HG03175 (cell line): ENCODE measurements at regions not wholly inside any gene's neighbourhood (a gene's known extent, or its start where the extent isn't known, plus 50 kb on each side); places are given as distances from the start of the nearest gene placed in this dataset.

Experiments used
- ATAC-seq: cut with Tn5 transposase; IDR thresholded peaks from one replicate; pipeline ENCODE4 v1.9.1; 2021; ENCODE audit warnings: mild to moderate bottlenecking, moderate library complexity; ENCODE audit not compliant: unreplicated experiment

DNA sequence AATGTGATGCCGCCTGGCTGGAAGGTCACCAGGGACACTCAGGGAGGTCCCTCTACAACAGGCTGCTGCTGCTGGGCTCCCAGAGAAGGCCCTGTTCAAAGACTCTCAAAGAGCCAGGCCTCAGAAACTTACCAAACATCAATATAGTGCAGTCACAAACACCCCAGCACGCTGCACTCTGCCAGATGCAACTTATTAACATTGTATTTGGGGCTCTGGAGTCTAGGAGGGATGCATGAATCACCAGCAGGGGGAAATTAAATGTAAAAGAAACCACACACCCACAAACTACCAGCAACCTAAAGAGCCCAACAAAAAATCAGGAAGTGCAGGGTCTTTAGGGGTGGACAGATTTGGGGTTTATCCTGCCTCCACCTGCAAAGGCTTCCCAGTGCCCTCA is 74.6 kb upstream of the SPATA12 start:
- no peak for ATAC-seq

DNA sequence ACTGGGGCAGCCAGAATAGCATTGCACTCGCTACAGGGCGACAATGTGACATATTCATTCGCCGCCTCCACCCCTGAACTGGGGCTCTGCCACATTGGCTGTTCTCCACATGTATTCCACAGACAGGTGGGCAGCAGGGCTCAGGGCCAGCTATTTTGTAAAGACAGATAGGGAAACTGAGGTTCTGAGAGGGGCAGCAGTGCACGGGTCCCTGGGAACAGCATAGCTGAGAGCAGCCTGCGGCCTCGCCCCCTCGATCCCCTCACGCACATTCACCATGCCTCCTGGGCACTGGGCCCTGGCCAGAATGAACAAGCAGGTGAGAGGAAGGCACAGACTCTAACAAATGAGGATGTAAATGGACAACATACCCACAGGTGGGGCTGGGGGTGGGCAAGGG is 75.0 kb upstream of the SPATA12 start:
- ATAC-seq = no peak

DNA sequence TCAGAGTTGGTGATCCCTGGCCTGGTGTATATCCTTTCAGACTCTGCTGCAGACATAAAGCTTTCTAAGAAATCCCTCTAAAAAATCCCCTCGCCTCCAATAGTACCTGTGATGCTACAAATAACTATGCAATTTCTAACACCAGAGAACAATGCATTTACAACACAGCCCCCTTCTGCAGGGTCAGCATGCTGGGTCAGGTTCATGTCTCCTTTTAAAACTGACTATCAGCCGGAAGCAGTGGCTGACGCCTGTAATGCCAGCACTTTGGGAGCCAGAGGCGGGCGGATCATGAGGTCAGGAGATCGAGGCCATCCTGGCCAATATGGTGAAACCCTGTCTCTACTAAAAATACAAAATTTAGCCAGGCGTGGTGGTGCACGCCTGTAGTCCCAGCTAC is 77.0 kb upstream of the SPATA12 start:
- no peak for ATAC-seq

DNA sequence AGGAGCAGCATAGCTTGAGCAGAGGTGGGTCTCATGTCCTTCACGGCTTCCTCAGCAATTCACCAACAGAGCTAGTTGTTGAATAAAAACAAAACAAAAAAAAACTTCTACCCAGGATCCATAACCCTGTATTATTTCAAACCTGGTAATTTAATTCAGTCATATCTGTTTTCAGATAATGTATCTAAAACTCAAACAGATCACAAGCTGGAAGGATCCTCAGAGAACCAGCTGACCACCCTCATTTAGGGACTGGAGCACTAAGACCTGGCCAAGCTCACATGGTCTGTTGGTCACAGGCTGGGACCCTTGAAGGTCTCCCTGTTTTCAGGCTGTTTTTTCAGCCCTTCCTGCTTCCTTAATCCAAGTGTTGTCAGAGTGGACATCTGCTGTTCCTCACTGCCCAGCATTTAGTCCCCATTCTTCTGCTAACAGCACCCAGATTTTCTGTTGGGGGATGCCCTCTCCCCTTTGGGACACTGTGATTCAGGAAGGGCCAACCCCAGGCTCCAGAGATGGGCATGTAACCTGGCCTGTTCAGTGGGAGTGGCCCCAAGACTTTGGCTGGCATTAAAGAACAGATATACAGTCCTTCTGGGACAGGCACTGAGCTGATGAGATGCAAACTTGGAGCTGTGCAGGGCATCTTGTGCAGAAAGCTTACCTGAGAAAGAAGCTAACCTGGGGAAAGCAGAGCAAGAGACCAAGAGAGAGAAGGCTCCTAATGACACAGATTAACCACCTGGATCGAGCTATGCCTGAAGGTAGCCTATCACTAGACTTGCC is 78.8 kb upstream of the SPATA12 start:
- ATAC-seq = no peak

DNA sequence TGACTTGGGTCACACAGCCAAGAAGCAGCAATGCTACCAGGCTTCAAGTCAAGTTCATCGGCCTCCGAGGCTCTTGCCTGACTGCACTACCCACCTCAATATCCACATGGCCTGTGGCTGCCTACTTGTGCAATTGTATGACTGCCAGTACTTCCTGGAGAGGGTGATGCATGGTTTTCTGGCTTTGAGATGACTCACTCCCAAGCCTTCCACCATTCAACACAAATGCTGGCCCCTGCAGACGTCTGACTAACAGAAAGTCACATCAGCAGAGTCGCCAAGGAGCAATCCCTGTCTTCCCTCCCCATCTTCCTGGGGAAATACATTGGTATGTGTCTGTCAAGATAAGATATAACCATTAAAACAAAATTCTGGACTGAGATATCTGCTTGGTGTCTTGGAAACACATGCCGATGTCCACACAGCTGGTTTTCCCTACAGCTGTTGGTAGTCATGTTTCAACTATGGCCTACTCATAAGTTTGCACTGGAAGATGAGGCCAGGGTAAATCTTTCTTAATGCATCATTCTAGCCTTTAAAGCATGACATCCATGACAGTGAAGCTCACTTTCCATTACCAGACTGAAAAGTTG is 79.6 kb upstream of the SPATA12 start:
- no peak for ATAC-seq

DNA sequence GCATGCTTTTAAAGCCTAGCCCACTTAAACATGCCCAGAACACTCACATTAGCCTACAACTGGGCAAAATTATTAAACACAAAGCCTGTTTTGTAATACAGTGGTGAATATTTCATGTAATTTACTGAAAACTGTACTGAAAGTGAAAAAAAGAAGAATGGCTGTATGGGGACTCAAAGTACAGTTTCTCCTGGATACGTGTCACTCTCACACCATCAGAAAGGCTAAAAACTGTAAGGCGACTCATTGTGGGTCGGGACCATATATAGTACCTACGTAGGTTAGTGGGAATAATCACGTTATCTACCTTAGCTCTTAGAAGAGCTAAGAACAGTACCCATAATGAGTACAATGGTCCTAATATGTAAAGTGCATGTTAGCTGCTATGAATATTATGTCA is 80.2 kb upstream of the SPATA12 start:
- no peak for ATAC-seq

DNA sequence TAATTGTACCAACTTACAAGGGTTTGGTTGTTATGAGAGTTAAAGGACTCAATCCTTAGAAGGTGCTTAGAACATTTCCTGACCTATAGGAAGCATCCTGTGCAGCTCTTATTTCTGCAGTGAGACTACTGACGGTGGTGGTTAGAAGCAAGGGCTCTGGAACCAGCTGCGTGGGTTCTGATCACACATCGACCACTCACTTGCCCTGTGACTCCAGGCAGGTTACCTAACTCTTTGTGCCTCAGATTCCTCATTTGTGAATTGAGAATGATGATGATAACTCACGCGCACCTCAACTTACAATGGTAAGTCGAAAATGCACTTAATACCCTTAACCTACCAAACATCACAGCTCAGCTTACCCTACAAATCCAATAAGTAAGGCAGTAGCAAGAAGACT is 80.7 kb upstream of the SPATA12 start:
- no peak for ATAC-seq

DNA sequence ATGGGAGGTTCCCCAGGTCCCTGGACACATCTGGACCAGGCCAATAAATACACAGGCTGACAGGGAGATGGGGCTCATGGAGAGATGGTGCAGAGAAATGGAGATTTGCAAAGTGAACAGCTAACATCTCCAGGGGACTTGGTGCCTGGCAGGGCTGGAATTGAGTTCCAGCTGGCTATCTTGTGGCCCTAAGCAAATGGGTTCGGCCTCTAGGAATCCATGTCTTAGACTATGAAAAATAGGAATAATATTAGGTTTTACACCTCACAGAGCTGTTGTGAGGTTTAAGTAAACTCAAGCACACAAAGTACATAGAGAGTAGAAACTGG is 82.9 kb upstream of the SPATA12 start:
- ATAC-seq = no peak

DNA sequence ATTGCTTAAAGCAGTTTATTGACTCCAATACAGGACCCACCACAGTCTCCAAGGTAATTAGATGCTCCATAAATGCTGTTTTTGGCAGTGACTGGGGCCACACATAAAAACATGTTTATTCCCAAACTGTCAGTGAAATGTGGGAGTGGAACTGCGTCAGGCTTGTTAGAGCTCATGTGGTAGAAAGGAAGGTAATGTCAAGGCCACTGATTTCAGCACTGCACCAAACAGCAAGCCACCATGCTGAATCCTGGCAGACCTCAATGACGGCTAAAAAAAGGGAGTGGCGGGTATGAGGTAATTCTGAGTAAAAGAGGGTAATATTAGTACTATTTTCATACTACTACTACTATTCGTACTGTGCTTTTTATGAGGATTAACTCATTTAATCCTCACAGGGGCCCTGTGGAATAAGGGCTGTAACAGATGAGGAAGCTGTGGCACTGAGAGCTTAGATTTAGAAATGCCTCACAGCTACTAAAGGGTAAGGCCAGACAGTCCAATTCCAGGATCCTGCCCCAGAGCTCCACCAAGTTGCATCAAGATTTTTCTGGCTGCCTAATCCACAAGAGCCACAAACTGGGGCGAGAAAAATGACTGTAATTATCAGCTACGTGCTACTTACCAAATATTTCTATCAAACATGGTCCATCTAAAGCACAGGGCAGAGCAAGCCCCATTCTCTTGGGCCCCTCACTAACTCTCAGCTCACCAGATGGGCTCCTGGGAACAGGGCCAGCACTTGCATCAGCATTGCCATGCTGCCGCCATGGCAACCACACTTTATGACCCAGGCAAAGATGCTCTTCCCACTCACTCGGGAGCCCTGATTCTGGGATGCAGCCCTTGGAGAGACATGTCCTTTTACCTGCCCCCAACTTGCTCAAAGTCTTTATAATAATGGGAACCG is 83.6 kb upstream of the SPATA12 start:
- no peak for ATAC-seq

DNA sequence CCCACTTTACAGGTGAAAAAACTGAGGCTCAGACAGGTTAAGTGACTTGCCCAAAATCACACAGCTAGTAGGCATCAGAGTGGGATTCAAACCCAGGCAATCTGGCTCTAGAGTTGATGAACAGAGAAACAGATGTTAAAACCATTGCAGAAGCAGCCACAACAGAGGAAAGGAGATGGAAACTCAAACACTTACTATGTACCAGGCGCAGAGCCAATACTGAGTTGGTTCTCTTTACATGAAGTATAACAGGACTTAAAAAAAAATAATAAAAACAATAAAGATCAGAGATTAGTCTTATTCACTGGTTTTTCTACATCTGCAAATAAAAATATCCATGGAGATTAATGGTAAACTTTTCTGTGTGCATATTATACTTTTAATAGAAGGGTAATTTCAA is 84.9 kb upstream of the SPATA12 start:
- no peak for ATAC-seq

DNA sequence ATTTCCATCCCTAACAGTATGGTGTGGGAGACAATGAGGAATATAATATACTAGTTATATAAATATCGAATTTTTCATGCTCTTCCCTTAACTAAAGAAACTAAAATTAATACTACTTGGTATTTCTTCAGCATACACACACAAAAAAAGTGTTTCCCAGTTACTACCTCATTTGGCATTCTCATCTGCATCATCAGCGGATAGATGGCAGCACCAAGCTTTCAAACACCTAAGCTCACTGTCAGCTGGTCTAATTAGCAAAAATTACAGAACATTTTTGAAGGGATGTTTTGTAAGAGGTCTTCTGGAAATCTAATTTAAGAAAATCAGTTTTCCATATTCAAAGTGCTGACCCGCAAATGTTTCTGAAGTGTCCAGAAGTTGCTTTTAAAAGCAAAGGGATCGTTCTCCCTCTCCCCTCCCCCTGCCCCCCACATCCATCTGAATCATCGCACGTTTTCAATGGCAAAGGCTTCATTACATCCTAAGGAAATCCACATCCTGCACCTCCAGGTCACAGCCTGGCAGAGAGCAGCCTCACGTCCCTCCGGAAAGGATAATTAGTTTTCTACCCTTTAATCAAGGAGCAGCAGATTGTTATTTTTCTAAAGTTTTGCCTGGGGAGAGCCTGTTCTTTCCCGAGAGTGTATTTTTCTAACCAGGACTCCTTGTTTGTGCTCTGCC is 86.1 kb upstream of the SPATA12 start:
- no peak for ATAC-seq

DNA sequence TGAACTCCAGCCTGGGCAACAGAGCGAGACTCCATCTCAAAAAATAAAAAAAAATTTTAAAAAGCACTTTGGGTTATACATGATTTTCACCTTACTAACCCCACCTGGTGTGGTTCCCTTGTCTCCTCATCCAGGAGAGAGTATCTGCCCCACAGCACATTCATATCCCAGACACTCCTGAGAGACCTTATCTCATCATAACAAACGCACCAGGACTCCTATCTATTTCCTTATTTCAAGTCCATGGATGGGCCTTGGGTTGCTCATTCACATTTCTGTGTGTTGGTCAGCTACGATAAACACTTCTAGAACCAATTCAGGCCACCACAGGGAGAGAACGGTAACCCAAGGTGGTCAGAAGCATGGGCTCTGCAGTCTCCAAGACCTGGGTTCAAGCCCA is 88.6 kb upstream of the SPATA12 start:
- ATAC-seq = no peak

DNA sequence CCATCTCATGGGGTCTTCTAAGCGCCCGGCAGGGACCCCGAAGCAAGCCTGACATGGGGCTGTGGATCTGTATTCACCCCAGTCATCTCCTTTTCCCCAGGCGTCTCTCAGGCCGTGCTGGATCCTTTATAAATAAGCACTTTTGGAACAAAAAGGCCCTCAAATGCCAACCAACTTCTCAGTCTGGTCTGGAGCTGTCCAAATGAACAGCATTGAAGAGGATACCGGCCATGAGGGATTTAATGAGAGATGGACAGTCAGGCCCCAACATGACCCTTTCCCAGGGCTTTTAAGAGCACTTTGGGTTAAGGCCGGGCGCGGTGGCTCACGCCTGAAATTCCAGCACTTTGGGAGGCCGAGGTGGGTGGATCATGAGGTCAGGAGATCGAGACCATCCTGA is 89.2 kb upstream of the SPATA12 start:
- no peak for ATAC-seq

DNA sequence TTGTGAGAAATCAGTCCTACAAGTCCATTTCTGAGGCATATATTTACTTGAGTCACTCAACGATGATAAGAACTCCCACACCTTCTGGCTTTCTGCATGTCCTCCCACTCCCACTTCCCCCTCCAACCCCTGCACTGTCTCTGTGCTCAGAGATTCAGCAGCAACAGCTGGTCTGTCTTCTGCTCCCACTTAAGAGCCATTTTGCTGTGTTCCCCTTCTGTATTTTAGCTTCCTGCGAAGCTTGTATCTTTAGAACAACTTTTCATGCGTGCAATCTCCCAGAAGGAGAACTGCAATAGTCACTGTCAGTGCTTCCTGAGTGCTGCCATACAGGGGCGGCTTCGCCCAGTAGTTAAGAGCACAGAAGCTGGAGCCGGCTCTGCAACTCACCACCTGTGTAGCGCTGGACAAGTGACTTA is 90.0 kb upstream of the SPATA12 start:
- no peak for ATAC-seq

DNA sequence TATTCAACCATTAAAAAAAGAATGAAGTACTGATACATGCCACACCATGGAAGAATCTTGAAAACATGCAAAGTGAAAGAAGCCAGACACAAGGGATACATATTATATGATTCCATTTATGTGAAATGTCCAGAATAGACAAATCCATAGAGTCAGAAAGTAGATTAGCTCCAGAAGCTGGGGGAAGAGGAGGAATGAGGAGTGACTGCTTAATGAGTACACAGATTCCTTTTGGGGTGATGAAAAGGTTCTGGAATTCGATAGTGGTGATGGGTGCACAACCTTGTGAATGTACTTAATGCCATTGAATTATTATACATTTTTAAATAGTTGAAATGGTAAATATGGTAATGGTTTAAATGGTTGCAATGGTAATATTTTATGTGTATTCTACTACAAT is 90.6 kb upstream of the SPATA12 start:
- ATAC-seq = no peak

DNA sequence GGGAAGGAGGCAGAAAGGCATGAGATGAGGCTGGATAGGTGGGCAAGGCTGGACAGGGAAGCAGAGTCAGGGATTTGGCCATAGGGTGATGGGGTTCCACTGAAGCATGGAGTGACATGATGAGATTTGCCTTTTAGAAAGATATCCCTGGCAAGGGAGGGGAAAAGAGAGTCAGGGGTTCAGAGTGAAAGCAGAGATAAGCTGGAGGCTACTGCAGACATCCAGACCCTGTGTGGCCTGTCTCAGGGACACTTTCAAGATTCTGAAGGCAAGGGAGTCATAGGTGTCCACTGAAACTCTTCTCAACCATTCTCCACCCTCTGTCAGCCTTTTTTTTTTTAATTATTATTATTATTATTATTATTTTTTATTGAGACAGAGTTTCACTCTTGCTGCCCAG is 94.0 kb upstream of the SPATA12 start:
- ATAC-seq = no peak

DNA sequence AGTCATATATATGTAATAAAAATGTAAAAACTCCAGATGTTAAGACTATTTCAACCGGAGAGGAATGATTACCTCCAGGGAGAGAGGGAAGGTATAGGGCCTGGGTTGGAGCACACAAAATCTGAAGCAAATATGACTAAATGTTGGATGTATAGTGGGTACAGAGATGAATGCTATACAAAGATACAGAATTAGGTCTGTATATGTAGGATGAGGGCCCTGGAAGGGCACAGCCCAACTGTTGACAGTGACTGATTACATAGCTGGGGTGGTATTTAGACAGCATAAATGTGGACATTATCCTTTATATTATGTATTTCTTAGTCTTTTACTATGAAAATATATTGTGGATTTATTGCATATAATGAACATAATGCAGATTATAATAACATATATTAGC is 94.4 kb upstream of the SPATA12 start:
- ATAC-seq = no peak

DNA sequence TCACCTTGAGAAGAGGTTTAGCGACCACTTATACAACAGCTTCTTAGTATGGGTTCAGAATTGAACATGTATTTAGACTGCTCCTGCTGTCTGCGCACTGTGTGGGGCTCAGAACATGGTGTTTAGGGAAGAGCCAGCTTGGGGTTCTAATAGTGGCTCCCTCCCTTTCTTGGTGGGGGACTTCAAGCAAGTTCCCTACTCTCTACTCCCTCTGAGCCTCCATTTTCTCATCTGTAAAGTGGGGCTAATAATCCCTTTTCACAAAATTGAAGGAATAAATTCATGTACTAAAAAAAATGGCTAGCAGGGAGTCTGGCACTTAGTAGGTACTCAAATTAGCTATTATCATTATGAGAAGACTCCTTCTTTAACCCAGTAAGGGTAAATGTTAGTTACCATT is 97.5 kb upstream of the SPATA12 start:
- ATAC-seq = no peak

DNA sequence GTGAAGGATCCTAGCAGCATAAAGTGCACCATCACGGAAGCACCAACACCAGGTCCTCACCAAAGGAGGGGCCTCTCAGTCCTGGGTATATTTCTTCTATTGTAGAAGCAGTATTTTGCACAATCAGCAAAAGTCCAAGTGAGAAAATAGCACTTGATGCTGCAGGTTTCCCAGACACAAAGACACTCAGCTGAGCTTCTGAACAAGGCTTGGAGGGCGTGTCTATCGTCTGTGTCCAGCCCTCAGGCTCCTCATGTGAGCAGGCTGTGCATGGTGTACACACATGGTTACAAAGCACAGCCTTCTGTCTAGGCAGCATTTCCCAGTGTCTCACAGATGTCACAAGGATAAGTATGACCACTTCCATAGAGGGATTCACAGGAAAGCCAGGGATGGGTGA is 98.3 kb upstream of the SPATA12 start:
- no peak for ATAC-seq

DNA sequence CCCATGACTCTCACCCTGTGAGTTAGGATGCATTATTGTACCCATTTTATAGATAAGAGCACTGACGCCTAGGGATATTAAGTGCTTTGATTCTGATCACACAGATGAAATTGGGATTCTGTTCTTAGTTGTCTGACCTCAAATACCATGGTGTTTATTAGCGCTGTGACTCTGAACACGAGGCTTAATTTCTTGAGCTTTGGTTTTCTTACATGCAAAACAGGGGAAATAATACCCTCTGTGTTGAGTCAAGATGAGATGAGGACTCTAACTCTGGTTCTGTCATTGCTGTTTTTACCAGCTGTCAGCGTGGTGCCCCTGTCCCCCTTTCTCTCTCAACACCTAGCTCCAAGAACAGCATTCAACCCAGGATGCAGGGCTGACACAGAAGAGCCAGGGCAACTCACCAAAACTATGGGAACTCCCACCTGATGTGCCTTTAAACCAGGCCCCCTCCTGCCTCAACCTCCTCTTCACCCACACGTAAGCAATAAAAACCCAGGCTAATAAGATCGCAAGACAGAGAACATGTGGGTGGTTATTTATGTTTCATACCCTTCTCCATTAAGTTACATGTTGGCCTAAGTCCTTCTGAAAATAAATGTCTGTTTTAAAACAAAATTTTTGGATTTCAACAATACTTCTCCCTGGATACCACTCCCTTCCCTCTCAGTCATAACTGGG is 100.1 kb upstream of the SPATA12 start:
- ATAC-seq = no peak

DNA sequence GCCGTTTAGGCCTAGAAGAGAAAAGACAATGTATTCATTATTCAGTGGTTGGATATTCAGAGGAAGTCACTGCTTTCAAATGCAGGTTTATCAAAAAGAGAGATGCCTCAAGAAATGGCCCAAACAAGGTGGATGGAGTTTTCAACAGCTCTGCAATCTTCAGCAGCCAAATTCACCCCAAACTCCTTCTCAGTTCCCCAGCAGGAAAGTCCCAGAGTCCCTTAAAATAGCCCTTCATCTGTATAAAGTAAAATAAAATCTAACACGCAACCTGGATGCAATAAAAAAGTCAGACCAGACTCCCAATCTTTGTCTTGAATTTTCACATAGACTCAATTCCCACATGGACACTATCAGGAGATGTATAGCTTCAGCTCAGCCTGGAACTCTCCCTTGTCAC is 101.6 kb upstream of the SPATA12 start:
- ATAC-seq = no peak
